HepG2 (cell line): ENCODE measurements at regions not wholly inside any gene's neighbourhood (a gene's known extent, or its start where the extent isn't known, plus 50 kb on each side); places are given as distances from the start of the nearest gene placed in this dataset.

ENCODE experiments used
- ATAC-seq: fragments of 200-7000 bp; cut with Tn5 transposase; 3 replicates; pipeline ENCODE4 v1.9.1; 2020; ENCODE audit warnings: mild to moderate bottlenecking, moderate library complexity
- BruUV-seq: library from RNA; stranded (reverse); fragments of 400-500 nt; replicated peaks from 2 replicates; lab custom pipeline; 2021; lab: Mats Ljungman, UMichigan
- CTCF ChIA-PET: fragments of 300-600 bp; formaldehyde crosslinking; extraction: SDS; loops from one replicate; lab custom pipeline; 2021; ENCODE audit warnings: low total read pairs, inconsistent platforms, low intra/inter-chr PET ratio; lab: Yijun Ruan, JAX
- POLR2A ChIA-PET: fragments of 350-600 bp; sonication (Branson Sonifier 250); formaldehyde crosslinking; loops from one replicate; lab custom pipeline; 2020; ENCODE audit warnings: antibody characterized with exemption, inconsistent platforms; lab: Yijun Ruan, JAX
- DNase-seq: peaks from one replicate; pipeline ENCODE4 v3.0.0-alpha.2; 2015; ENCODE audit warnings: low spot score
- FAIRE-seq: peaks from 3 replicates; lab custom pipeline; 2011; peaks lifted over from hg19 to GRCh38; lab: Jason Lieb, UNC
- H2AFZ ChIP-seq: one replicate; pipeline ENCODE4 v1.6.1; 2011; ENCODE audit warnings: low read length, inconsistent platforms
- H3K27ac ChIP-seq: fragments of 300-600 bp; 3 replicates; pipeline ENCODE4 v1.8.0; 2011; ENCODE audit warnings: mixed run types, mild to moderate bottlenecking, mixed read lengths, low read length, inconsistent platforms; ENCODE audit not compliant: insufficient read depth; ENCODE audit errors: extremely low read length
- H3K27me3 ChIP-seq, 2 experiments: fragments of 200-600 bp in 1 of 2; 2 replicates in 1 of 2; 3 replicates in 1 of 2; pipeline versions ENCODE4 v1.6.0 to v1.8.0; 2011; ENCODE audit warnings: low read length in 2 of 2, mild to moderate bottlenecking in 2 of 2, moderate library complexity in 2 of 2, inconsistent platforms in 1 of 2; ENCODE audit not compliant: insufficient read depth in 2 of 2, control insufficient read depth in 1 of 2
- H3K36me3 ChIP-seq, 2 experiments: fragments of 200-600 bp in 1 of 2; replicated peaks in 1 of 2; 2 replicates in 1 of 2; 3 replicates in 1 of 2; pipeline versions ENCODE4 v1.5.1 to v1.8.0; 2011; ENCODE audit warnings: low read length in 2 of 2, inconsistent platforms in 1 of 2; ENCODE audit not compliant: insufficient read depth in 2 of 2, control insufficient read depth in 1 of 2
- H3K4me1 ChIP-seq: 2 replicates; pipeline ENCODE4 v1.5.1; 2012; ENCODE audit warnings: low read length, inconsistent platforms; ENCODE audit not compliant: insufficient read depth
- H3K4me2 ChIP-seq: 2 replicates; pipeline ENCODE4 v1.6.0; 2011; ENCODE audit warnings: low read depth, low read length, inconsistent platforms
- H3K4me3 ChIP-seq, 3 experiments: fragments of 200-600 bp in 1 of 3; sonication (generic), shearing (Covaris generic) in 1 of 3; replicated peaks in 1 of 3; 2 replicates each; pipeline ENCODE4 v1.5.1; 2011 to 2016; ENCODE audit warnings: low read length in 3 of 3, inconsistent platforms in 2 of 3, low read depth in 2 of 3, mild to moderate bottlenecking in 2 of 3, control low read depth in 1 of 3, mixed read lengths in 1 of 3; ENCODE audit not compliant: insufficient read depth in 1 of 3
- H3K79me2 ChIP-seq: one replicate; pipeline ENCODE4 v1.6.1; 2011; ENCODE audit warnings: low read length, inconsistent platforms; ENCODE audit not compliant: insufficient read depth
- H3K9ac ChIP-seq: 2 replicates; pipeline ENCODE4 v1.6.0; 2011; ENCODE audit warnings: mild to moderate bottlenecking, low read depth, low read length, inconsistent platforms; ENCODE audit not compliant: insufficient read depth
- H3K9me3 ChIP-seq: 2 replicates; pipeline ENCODE4 v1.5.1; 2012; ENCODE audit warnings: mild to moderate bottlenecking, low read length
- H4K20me1 ChIP-seq: 2 replicates; pipeline ENCODE4 v1.6.0; 2011; ENCODE audit warnings: inconsistent platforms, mild to moderate bottlenecking, low read length, moderate library complexity; ENCODE audit not compliant: insufficient read depth
- HNF4G ChIP-seq, 2 experiments: sonication (generic) in 1 of 2; formaldehyde crosslinking in 1 of 2; IDR thresholded peaks; 2 replicates each; pipeline versions ENCODE4 v1.4.0 to v1.6.1; 2011 to 2020; ENCODE audit warnings: borderline replicate concordance in 2 of 2, low read depth in 2 of 2, mild to moderate bottlenecking in 2 of 2, low read length in 1 of 2, missing genetic modification reagents in 1 of 2, moderate library complexity in 1 of 2
- JARID2 ChIP-seq: sonication (generic); formaldehyde crosslinking; IDR thresholded peaks from 2 replicates; pipeline ENCODE4 v1.8.1; 2023; ENCODE audit warnings: missing genetic modification reagents, inconsistent platforms; ENCODE audit not compliant: insufficient replicate concordance
- MAFF ChIP-seq: IDR thresholded peaks from 2 replicates; pipeline ENCODE4 v1.6.1; 2011; ENCODE audit warnings: low read depth, low read length, improper control_type of control experiment
- MED13 ChIP-seq: sonication (generic); formaldehyde crosslinking; IDR thresholded peaks from 2 replicates; pipeline ENCODE4 v1.5.0; 2020; ENCODE audit warnings: missing genetic modification reagents
- NFRKB ChIP-seq: fragments of 450-650 bp; IDR thresholded peaks from 2 replicates; pipeline ENCODE4 v1.6.1; 2017
- RXRB ChIP-seq: IDR thresholded peaks from 2 replicates; pipeline ENCODE4 v1.6.1; 2016; ENCODE audit warnings: borderline replicate concordance, missing genetic modification reagents, missing compliant biosample characterization
- SYNCRIP ChIP-seq: fragments of 200-400 bp; formaldehyde crosslinking; IDR thresholded peaks from 2 replicates; pipeline ENCODE4 v1.6.1; 2018; ENCODE audit warnings: mild to moderate bottlenecking, low read depth, low read length; ENCODE audit not compliant: insufficient read depth
- ZKSCAN5 ChIP-seq: sonication (generic); formaldehyde crosslinking; IDR thresholded peaks from 2 replicates; pipeline ENCODE4 v1.5.1; 2020; ENCODE audit warnings: mild to moderate bottlenecking, missing genetic modification reagents
- WGBS: methylation state at CpG from one replicate; pipeline ENCODE4 v1.1.6; 2017; ENCODE audit warnings: low lambda C conversion rate; 5-methylcytosine and 5-hydroxymethylcytosine counted together
- in situ Hi-C: cut with HindIII; loops from 2 replicates; pipeline ENCODE4 v1.10.0; 2017; ENCODE audit warnings: low pct_unique_long_range_greater_than_20kb; ENCODE audit not compliant: extremely low pct_ligation_motif_present
- intact Hi-C: fragments of 100-400 bp; cut with micrococcal nuclease; formaldehyde crosslinking; loops from one replicate; pipeline ENCODE4 v1.10.0; 2022; ENCODE audit not compliant: unreplicated experiment

DNA sequence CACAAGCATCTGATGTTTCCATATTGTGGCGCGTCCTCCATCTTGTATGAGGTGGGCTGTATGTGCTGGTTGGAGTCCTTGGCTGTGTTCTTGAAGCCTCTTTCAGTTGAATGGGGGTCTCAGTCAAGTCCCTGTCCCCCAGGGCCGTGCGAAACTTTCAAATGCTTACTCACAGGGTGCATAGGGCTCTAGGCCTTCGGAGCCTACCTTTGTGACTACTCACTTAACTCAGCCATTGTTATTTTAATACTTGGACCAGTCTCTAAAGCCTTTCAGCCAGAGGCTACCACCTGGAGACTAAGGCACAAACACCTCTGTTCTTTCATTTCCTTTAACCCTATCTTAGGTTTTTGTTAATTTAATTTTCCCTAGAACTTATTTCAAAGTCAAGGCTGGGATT, 785.9 kb downstream of the GATA3 start:
- Histone ChIP-seq H3K79me2 (no peaks in the 10 kb centered on the region), H3K27ac (no peak overlapping the region), H3K4me1 (no peaks in the 10 kb centered on the region), H3K27me3 (no peaks in the 10 kb centered on the region), H3K4me2 (no peak overlapping the region), H3K4me3 (no peak overlapping the region), H4K20me1 (no peaks in the 10 kb centered on the region), H3K36me3 (no peaks in the 10 kb centered on the region), H2AFZ (no peak overlapping the region), H3K9me3 (peaks cover 63% of the 10 kb centered on the region), H3K9ac (no peak overlapping the region)
- ChIA-PET POLR2A (no interaction called here), CTCF (no interaction called here)
- intact Hi-C loops (no loop called here), in situ Hi-C loops (no loop called here)
- 21% methylated on average over 5 of the region's 5 CpGs for WGBS
- no peak for DNase-seq
- no peak for ATAC-seq
- BruUV-seq, result no TSS peak
- no peak for FAIRE-seq
- TF ChIP-seq MAFF (no peak), ZKSCAN5 (CRISPR knock-in tag) (no peak), JARID2 (no peak), MED13 (no peak)

DNA sequence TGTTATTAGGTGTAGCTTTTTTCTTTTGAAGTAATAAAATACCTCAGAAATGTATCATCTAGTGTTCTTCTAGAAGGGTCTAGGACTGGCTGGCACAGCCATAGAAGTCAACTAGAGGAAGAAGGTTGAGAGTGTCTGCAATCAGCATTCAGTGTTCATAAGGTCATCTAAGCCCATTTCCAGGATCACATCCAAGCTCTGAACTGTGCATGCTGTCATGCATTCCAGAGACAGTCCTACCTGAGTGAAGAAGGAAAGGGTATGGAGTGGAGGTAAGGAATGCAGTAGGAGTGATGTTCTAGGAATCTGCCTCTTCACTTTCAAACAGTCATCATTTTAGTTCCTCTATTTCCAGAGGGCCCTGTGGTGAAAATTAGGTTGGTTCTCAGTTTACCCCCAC, 789.7 kb downstream of the GATA3 start:
- CTCF ChIA-PET, result no interaction called here

More for the DNA sequence above, 789.7 kb downstream of the GATA3 start:
- no peak overlapping the region for H3K27ac ChIP-seq
- H3K9ac ChIP-seq, result no peak overlapping the region
- no TSS peak for BruUV-seq
- intact Hi-C loops, result no loop called here
- H3K4me1 ChIP-seq, result no peaks in the 10 kb centered on the region
- H3K4me3 ChIP-seq, result no peak overlapping the region
- in situ Hi-C loops, result no loop called here
- no peak for FAIRE-seq
- TF ChIP-seq SYNCRIP (no peak), RXRB (no peak), HNF4G (IDR thresholded peaks at IDR 0.05; ENCODE audit: borderline replicate concordance, low read depth, low read length) (no peak), HNF4G (CRISPR knock-in tag; IDR thresholded peaks at IDR 0.05; ENCODE audit: borderline replicate concordance, low read depth) (no peak), NFRKB (no peak)
- TF ChIP-seq, all 625 proteins: peak for 0
- ATAC-seq, result no peak
- Histone ChIP-seq H4K20me1 (no peaks in the 10 kb centered on the region), H3K79me2 (no peaks in the 10 kb centered on the region), H3K9me3 (peaks cover 42% of the 10 kb centered on the region), H2AFZ (no peak overlapping the region), H3K4me2 (no peak overlapping the region), H3K36me3 (no peaks in the 10 kb centered on the region), H3K27me3 (no peaks in the 10 kb centered on the region; a peak in 1 of 5 replicates)
- POLR2A ChIA-PET, result no interaction called here
- DNase-seq, result no peak
